HuH-7 (cell line): ENCODE measurements at regions not wholly inside any gene's neighbourhood (a gene's known extent, or its start where the extent isn't known, plus 50 kb on each side); places are given as distances from the start of the nearest gene placed in this dataset.

ENCODE experiments used
- DNase-seq: peaks from one replicate; pipeline ENCODE4 v3.0.0; 2011; ENCODE audit warnings: low spot score

DNA sequence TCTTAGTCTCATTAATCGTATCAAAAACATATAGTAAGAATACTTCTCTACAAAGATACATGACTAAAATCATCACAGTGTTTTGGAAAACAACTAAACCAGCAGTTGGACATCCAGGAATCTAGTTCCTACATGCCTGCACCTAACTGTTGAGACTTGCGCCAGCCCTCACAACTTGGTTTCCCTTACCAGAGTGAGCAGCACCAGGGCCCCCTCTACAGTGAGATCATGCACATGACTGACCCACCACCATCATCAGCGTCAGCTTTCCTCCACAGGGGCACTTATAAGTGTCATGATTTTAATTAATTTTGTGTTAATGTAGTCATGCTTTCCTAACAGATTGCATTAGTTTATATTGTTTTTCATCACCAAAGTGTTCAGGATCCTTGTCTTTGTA lies 1322.0 kb downstream of the EFNB2 start:
- DNase-seq: no peak

DNA sequence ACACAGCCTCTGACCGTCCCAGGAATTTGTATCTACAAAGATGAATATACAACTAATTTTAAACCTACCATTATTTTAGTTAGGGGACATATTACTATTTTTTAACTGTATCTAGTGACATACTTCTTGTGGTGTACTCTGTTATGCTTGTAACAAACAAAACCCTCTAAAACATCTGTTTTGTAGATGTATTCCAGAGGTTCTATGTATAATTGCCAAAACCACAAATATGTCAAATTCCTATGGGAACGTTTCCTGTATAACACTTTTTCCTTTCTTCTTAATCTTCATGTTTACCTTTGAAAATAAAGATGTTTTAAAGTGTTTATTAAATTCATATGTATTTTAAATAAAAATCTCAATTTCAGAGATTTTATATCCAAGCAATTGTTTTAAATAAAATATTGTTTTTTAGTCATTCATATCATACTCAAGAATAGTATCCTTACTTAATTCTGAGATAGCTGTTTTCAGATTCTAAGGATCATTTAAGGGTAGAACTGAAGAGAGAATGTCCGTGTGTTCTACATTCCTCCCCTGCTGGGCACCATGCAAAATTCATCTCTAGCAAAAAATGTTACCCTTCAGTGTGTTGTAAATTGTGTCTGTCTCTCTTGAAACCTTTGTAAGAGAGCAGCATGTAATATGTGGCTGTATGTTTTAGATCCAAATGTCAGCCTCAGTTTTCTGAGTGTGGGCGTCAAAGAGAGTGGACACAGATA lies 1327.7 kb downstream of the EFNB2 start:
- DNase-seq: no peak

DNA sequence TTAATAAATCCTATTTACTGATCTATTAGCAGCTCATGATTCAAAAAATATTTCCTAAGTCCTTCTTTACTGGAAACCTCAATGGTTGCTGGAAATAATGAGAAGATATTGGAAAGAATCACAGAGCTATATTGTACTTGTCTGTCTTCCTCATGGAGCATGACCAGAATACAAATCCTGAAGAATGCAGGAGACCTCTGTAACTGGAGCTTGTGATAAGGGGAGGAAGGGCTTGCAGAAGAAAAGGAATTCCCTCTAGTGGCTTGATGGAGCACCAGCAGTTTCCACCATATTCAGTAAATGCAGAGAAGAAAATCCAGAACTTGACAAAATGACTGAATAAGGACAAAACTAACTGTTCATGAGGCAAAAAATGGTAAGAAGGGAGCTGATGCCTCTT lies 1333.1 kb downstream of the EFNB2 start:
- no peak for DNase-seq

DNA sequence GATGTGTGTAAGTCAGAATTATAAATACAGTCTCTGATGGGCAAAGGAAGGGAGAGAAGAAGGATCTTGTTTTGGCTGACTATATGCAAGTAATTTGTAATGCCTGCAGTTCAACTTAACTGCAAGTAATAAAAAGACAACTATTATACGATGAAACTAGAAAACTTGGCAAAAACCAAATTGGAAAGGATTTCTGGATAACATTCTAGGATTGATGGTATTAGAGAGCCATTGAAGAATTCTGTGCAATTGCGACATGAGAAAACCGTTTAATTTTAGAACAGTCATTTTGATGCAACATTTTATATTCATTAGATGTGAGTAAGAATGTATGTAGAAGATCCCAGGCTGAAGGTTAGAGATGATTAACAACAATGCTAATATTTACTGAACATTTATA lies 1334.1 kb downstream of the EFNB2 start:
- no peak for DNase-seq

DNA sequence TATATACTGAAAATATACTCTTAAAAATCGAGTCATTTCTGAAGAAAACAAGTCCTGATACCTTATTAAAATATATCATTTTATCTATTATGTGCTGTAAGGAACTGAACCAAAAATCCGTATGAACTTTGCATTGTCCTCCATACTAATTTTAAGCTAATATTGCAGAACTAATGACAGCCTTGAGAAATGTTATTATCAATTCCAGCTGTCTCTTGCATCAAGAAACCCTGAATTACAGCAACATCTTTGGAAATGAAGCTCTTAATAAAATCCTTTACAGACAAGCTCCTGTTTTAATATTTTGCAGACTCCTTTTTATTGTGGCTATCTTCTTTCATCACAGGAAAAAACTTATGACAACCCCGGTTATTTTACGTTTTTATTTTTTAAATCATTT lies 1335.3 kb downstream of the EFNB2 start:
- no peak for DNase-seq

DNA sequence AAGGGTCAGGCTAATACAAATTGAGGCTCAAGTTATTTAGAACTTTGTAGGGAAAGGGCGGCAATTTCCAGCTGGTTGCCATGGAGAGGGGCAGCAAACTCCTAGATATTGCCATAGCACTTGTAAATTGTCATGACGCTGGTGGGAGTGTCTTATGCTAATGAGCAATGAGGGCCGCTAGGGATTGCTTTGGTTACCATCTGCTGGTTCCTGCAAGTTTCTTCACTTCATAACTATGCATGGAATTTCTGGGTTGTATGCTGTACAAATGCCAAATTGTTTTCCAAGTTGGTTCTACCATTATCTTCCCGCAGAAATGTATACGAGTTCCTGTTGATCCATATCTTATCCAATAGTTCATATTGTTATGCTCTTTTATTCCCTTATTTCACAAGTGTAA lies 1339.4 kb downstream of the EFNB2 start:
- no peak for DNase-seq

DNA sequence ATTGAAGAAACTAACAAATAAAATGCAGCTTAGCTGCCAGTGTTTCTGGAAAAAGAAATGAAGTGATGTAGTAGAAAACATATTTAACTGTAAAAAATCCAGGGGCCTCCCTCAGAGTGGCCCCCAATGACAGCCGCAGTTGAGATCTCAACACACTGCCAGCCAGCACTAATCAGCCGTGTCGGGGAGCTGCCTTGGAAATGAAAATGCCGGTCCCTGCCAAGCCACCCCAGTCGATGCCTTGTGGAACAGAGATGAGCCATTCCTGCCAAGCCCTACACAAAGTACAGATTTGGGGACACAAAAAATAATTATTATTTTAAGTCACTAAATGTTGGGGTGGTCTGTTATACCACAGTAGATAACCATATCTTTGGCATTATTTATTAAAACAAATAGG lies 1342.4 kb downstream of the EFNB2 start:
- DNase-seq: no peak

DNA sequence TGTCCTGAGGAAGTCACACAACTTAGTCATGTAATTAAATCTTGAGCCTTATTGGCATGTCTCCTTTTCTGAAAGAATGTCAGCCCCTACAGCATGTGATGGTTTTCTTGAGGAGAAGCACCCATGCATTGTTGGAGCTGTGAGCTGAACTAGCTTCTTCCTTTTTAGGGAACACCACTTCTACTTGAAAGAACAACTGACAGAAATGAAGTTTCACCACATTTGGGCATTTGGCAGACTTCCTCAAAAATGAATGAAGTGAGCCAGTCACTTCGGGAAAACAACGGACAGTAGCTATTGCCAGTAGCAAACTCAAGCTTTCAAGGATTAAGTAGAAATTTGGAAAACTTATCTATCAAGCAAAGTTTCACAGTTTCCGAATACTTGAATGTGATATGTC lies 1351.3 kb downstream of the EFNB2 start:
- no peak for DNase-seq

DNA sequence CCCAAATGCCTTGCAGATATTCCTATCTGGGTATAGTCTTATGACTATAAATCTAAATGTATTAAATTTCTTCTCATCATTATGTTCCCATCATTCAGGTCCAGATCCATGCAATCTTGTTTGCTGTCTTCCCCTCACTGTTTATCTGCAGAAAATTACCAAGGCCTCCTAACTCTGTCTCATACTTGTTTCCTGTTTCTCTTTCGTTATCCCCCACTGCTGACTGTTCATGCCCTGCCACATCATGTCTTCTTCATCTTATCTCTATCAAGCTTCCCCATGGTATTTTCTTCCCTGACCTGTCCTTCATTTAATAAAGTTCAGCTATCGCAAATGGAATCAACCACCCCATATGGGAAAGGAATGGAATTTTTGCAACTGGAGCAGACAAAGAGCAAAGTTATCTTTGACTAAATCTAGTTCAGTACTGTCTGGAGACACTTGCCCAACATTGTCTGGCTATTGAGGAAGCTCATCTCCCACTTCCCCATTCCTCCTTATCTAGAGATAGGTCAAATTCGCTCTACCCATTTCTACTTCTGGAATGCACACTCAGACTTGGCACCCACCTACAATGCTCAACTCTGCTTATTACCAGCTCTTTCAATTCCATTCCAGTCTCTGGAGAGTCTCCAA lies 1358.1 kb downstream of the EFNB2 start:
- DNase-seq: no peak

DNA sequence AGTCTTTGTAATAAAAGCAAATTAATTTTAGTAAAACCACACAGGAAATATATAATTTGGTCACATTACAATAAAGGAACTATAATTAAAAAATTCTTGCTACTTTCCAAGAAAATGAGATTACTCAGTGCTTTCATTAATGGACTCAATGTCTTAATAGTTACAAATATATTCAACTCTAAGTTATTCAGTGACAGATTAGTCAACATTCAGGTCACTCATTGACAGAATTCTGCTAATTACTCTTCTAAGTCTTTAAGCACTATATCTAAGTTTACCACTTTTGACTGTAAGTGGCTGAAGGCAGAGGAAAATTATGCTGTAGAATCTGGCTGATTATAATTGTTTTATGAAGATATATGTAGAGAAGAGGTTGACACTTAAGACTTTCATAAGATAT lies 1365.0 kb downstream of the EFNB2 start:
- no peak for DNase-seq

DNA sequence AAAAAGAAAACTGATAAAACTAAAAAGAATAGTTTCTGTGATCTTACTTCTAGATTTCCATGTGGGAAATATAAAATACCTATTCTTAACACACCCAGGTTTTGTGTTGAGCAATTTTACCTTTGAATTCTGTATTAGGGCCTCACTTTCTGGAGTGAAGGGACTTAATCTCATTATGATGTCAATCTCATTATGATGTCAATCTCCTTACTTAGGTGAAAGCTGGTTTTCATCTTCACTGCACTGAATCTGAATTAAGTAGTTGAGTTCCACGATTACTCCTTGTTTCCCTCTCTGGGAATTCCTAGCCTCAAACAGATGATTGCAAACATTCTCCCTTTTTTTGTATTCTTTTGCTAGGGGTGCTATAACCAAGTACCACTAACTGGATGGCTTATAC lies 1367.2 kb downstream of the EFNB2 start:
- DNase-seq: no peak

DNA sequence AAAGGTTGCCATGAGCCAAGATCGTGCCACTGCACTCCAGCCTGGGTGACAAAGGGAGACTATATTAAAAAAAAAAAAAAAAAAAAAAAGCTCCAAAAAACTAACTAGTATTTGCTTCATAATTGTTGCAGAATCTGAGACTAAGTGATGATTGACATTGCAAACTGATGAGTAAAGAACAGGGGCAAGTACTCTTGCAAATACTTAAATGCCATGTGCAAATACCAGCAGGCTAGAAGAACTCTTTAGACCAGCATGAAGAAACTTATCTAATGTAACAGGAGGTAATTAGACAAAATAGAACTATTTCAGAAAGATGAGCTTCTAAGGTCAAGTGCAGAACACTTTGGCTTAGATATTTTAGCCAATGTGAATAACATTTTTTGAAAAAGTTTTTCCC lies 1368.1 kb downstream of the EFNB2 start:
- no peak for DNase-seq

DNA sequence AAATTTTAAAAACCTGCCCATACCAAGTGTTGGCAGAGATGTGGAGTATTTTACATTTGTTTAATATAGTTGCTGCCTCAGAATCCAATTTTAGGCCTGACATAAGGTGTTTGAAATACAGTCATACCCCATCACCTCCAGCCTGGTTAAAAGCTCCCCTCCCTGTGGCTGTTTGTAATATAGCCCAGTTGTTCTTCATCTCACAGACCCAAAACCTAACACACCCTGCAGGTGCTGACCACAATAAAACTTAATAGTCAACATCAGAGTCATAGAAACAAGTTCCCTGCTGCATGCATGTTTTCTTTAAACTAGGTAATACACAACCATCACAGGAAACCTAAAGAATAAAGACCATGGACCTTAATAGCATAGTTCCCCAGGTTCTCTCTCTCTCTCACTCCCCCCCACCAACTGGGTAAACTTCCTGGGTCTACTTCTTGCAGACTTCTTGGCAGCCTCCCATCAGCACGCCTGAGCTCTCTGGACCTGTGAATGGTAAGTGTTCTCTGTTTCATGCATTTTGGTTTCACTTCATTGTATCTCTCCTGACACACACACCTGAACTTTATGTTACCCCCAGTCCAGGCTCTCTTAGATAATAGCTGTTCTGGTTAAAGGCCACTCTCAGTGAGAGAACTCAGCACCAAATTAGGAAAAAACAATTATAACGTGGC lies 1369.9 kb downstream of the EFNB2 start:
- DNase-seq: no peak

DNA sequence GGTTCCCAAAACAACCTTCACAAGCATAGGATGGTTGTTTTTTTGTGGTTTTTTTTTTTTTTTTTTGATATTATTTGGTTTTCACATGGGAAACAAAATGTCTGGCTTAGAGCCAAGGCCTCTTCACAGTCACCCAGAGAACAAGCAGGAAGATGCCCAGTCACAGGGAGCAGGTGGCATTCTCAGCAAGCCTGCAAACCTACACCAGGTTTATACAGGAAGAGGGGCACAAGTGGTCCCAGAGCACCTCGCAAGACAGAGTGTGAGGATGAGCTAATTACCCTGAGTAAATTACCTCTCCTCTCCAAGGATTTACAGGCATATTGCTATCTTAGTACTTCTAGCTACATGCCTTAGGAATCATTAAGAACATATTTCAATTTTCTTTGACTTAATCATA lies 1375.6 kb downstream of the EFNB2 start:
- DNase-seq: no peak

DNA sequence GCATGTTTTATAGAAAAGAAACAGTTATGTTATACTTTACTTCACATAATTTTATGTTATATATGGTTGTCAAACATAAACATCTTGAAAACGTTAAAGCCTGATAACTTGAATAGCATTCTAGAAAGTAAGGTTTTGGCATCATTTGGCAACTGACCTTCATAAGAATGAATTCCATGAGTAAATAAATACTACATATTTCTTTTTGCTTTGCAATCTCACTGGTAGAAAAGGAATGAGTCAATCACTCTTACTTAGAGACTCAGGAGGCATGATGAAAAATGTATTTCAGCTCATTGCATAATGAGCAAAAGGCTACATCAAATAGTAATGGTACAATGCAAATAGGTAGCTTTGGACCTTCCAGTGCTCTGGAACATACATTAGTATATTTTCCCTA lies 1381.9 kb downstream of the EFNB2 start:
- DNase-seq: no peak

DNA sequence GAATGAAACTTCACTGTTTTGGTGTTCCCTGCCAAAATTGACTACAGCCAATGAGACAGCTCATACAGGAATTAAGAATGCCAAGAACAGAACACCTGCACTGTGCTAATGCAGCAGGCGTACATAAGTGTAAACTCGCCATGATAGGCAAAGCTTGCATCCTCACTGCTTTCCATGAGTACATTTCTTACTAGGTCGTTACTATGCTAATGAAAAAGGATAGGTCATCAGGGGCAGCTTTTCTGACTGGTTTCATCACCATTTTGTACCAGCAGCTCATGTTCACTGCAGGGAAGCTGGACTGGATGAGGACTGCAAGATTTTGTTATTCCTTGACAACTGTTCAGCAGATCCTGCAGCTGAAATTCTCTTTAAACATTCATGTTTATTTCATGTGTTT lies 1383.8 kb downstream of the EFNB2 start:
- no peak for DNase-seq

DNA sequence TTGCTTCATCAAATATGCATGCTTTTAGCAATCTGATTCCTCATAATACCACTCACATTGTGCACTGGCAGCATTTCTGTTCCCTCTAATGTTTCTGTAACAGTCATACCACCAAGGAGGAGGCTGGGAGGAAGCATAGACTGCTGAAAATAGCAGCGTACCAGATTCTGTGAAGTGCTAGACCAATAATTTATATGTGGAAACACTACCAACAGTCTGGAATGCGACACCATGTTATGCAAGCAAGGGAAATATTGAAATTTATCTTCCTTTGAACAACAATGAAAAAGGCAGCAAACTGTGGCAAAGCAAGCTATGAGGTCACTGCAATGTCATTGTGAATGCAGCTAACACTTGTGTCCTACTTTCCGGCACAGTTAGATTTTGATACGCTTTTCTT lies 1388.0 kb downstream of the EFNB2 start:
- DNase-seq: no peak

DNA sequence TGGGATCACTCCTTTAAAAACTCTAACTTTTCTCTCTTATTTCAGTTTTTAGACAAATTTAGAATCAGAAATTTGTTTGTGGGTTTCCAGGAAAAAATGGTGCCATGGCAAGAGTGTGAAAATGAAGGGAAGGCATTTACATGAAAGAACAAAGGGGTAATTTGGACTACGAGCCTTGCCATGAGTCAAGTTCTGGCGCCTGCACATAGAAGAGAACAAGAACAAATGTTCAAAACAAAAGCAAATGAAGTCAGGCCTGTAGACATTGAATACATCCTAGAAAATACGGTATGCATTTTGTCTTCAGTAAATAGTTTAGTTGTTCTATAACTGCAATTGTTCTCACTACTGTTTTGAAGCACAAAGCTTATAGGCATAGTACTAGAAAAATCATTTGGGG lies 1390.5 kb downstream of the EFNB2 start:
- no peak for DNase-seq

DNA sequence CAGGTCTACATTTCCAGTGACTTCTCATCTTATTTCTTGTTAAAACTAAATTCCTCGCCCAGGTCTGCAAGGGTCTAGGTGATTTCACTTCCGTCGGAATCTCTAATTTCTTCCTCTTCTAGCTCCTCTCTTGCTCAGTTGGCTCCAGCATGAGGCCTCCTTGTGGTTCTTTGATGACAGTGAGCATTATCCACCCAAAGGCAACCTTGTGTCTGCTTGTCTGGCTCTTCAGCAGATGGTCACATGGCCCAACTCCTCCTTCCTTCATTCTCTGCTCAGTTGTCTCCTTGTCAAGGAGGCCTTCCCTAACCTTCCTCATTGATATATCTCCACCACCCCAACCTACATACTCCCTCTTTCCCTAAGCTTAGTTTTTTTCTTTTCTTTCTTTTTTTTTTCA lies 1391.4 kb downstream of the EFNB2 start:
- no peak for DNase-seq

DNA sequence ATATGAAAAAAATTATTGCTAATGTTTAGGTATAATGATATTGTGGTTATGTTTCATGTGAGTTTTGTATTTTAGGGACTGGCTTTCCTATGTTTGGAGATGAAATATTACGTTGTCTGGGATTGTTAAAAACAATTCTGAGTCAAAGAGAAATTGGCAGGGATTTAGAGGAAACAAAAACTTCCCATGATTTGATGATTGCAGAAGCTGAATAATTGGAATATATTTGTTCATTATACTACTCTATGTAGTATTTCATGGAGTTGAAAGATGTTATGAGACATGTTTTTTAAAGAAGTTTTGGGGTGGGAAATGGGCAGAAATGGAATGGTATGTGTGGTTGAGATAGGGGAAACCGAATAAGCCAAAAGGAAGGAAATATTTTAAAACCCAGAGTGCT lies 1392.9 kb downstream of the EFNB2 start:
- DNase-seq: no peak

DNA sequence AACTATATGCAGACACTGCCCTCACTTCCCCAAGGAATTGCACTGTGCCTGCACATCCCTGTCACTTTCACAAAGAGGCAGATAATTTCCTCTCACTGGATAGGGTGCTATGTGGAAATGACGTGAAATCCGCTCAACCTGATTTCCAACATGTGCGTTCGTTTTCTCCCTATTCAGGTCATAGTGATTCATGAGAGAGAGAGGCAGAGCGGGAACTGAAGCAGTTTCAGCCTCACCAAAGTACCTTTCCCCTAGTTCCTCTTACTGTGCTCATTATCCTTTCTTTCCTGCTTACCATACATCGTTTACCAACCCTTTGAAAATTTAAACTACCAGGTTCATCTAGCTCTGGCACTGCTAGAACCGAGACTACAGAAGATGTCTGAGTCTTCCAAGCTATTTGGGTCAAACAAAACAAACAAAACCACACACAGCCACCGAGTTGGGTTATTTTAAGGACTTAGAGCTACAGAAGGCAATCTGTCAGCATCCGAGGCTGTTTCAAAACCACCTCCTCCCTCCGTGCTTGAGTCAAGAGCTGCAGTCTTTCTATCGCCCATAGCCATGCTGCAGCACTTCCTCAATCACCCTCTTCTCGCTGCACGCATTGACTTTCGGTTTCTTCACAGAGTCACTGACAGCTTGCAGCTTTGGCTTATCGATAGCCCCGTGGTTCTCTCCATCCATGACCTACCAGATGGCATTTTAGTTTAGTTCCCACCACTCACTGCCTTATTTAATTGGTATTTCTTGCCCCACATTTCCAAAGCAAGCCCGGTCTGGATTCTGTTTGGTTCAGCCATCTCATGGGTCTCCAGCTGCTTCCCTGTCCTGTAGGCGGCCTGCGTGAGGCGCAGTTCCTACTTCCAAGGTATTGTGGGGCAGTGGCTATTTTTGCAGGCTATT lies 1395.8 kb downstream of the EFNB2 start:
- peak; percentile 15 for DNase-seq

DNA sequence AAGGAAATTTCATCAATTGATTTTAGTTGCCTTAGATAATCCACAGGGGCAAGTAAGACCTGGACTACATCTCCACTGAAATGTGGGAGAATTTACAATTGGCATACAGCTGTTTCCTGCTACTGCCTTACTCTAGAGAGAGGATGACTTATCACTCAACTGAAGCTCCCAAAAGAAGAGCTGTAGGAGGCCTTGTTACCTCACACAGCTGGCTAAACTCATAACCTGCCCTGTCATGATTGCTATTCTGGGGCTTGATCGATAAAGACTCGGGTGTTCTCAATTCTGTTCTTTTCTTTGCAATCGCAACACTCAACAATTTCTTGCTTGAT lies 1396.4 kb downstream of the EFNB2 start:
- DNase-seq: no peak
